Right lung (tissue), 2 donors: ENCODE measurements at regions not wholly inside any gene's neighbourhood (a gene's known extent, or its start where the extent isn't known, plus 50 kb on each side); places are given as distances from the start of the nearest gene placed in this dataset.

Source experiments
- DNase-seq, 2 donors: peaks; one replicate each; pipeline ENCODE4 v3.0.0-alpha.2; 2013

GRCh38 chr7:17481118-17481517, 182.7 kb downstream of the AHR start:
- DNase-seq, result no peak

GRCh38 chr7:17485368-17485767, 186.9 kb downstream of the AHR start:
- no peak for DNase-seq

GRCh38 chr7:17485904-17486303, 187.5 kb downstream of the AHR start:
- no peak for DNase-seq

DNA sequence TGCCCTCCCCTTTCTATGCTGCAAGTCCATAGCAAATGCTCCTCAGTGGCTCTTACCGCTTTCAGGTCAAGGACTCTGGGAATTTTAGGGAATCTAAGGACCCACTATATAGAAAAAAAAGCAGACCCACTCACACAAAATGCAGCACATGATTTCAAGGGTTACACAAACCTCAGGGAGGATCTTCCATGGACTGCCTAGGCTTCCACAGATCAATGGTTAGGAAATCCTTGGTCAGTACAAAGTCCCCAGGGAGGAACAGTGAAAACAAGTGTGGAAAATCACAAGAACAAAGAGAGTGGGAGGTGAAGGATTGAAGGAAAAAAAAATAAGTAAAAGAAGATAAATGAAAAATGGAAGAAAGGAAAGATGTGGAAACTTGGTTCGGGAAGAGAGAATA, 188.4 kb downstream of the AHR start:
- no peak for DNase-seq

- DNase-seq, result no peak
These were observed 188.9 kb downstream of the AHR start for GRCh38 chr7:17487343-17487742.

GRCh38 chr7:17488829-17489228, 190.4 kb downstream of the AHR start:
- DNase-seq, result no peak

GRCh38 chr7:17489961-17490360, 191.5 kb downstream of the AHR start:
- no peak for DNase-seq

- no peak for DNase-seq
These were observed 192.4 kb downstream of the AHR start for GRCh38 chr7:17490825-17491224.

DNA sequence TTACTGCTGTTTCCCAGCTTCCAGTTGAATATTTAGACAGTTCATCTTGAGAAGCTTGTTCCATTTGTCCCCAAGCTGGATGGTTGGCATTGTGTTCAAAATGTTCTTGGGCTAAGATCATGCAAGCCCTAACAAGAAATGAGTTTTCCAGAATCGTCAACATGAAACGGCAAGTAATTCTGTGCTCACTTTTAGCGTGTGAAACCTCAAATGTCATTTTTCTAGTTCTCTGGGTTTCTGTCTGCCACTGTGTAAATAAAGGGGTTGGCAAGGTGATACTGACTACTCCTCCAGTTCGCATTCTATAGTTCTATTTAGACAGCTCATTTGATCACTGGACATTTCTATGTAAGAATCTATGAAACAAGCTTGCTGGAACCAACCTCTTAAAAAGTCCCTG, 194.0 kb downstream of the AHR start:
- DNase-seq, result no peak

GRCh38 chr7:17493446-17493845, 195.0 kb downstream of the AHR start:
- DNase-seq, result no peak

GRCh38 chr7:17495655-17496394, 197.4 kb downstream of the AHR start:
- no peak for DNase-seq

- no peak for DNase-seq
These were observed 198.7 kb downstream of the AHR start for GRCh38 chr7:17497136-17497535.

DNA sequence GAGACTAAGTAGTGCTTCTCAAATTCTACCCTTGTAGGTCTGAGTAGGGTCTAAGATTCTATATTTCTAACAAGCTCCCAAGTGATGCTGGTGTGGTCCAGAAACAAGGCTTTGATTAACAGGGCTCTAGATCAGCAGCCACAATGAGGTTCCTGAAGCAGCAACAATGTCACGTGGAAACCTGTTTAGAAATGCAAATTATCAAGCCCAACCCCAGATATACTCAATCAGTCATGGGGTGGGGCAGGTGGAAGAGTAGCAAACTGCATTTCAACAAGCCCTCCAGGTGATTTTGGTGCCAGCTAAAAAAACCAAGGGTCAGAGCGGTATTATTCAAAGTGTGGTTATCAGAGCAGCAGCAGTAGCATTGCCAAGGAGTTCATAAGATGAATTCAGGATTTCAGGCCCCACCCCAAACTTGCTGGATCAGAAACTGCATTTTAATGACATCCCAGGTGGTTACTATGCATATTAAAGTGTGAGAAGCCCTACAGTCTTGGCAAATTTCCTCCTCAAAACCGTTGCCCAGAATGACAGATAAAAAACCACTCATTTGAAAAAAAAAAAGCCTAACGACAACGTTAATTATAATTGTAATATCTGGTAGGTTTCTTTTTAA, 199.2 kb downstream of the AHR start:
- DNase-seq, result no peak

- DNase-seq, result no peak
These were observed 199.8 kb downstream of the AHR start for GRCh38 chr7:17498230-17498629.

DNA sequence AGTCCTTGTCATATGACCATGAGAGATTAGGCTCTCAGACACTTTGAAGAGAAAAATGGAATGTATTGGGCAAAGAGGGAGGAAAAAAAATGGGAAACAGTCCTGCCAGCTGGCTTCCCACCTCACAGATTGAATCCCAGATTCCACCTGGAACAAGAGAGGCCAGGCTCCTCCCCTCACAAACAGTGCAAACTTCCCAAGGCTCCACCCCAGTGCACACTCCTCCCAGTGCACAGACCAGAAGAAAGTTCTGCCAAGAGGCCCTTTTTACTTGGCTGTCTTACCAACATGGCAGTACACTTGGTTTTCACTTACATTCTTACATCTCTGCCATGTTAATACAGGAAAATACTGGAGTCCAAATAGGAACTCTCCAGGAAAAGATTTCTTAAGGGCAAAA, 202.3 kb downstream of the AHR start:
- DNase-seq, result no peak

GRCh38 chr7:17501441-17502212, 203.2 kb downstream of the AHR start:
- DNase-seq, result no peak

- DNase-seq, result no peak
These were observed 204.0 kb downstream of the AHR start for GRCh38 chr7:17502213-17503060.

- no peak for DNase-seq
These were observed 207.6 kb downstream of the AHR start for GRCh38 chr7:17506095-17506494.

GRCh38 chr7:17506596-17506995, 208.1 kb downstream of the AHR start:
- no peak for DNase-seq

- no peak for DNase-seq
These were observed 209.3 kb downstream of the AHR start for GRCh38 chr7:17507717-17508116.

- DNase-seq, result no peak
These were observed 213.8 kb downstream of the AHR start for GRCh38 chr7:17512181-17512675.

GRCh38 chr7:17516771-17517170, 218.3 kb downstream of the AHR start:
- DNase-seq, result no peak
